ENCODE measurements at regions not wholly inside any gene's neighbourhood (a gene's known extent, or its start where the extent isn't known, plus 50 kb on each side); places are given as distances from the start of the nearest gene placed in this dataset.
"Not testable (repeated sequence)": the region's sequence is repeated elsewhere in the genome, so short reads cannot be mapped to it uniquely, and the experiment has no call there.

GRCh38 chr5:174539823-174540222 is 184.6 kb upstream of the MSX2 start:
- TF ChIP-seq CTCF (conservative IDR thresholded peaks at IDR 0.05; ENCODE audit: low read length); EZH2phosphoT487 (IDR thresholded peaks at IDR 0.05; ENCODE audit: borderline replicate concordance, low read depth, low read length): not testable (repeated sequence)

All from OCI-LY7 (cell line).